ENCODE measurements at regions not wholly inside any gene's neighbourhood (a gene's known extent, or its start where the extent isn't known, plus 50 kb on each side); places are given as distances from the start of the nearest gene placed in this dataset.

DNA sequence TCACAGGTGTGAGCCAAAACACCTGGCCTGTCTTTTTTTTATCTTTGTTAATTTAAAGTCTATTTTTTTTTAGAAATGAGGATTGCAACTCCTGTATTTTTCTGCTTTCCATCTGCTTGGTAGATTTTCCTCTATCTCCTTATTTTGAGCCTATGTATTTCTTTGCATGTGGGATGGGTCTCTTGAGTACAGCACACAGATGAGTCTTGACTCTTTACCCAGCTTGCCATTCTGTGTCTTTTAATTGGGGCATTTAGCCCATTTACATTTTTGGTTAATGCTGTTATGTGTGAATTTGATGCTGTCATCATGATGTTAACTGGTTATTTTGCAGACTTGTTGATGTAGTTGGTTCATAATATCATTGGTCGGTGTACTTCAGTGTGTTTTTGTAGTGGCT, 317.4 kb downstream of the IPO8 start:
- Histone ChIP-seq H4K91ac (ENCODE audit: insufficient read depth, low read depth, low read length) (no peak overlapping the region), H2AK9ac (replicated peaks; ENCODE audit: low read depth, low read length, poor library complexity) (no peak overlapping the region), H2BK15ac (ENCODE audit: low read depth, low read length) (no peak overlapping the region), H3K9ac (ENCODE audit: low read depth, low read length) (no peak overlapping the region), H2BK20ac (ENCODE audit: low read depth, low read length) (no peak overlapping the region), H3K56ac (ENCODE audit: extremely low read depth, insufficient read depth, low read length) (no peak overlapping the region), H3K4me2 (ENCODE audit: low read depth, low read length) (no peak overlapping the region), H4K5ac (ENCODE audit: low read depth, low read length) (no peak overlapping the region), H3K27me3 (ENCODE audit: control insufficient read depth, insufficient read depth, low read length) (no peaks in the 10 kb centered on the region), H3K4ac (ENCODE audit: low read depth, low read length) (no peak overlapping the region), H3K9me1 (ENCODE audit: insufficient read depth, low read length) (no peaks in the 10 kb centered on the region), H3K23ac (ENCODE audit: low read depth, low read length) (no peak overlapping the region), H3K9me3 (ENCODE audit: control insufficient read depth, insufficient read depth, low read length) (no peaks in the 10 kb centered on the region), H3K14ac (replicated peaks; ENCODE audit: low read depth, low read length) (no peak overlapping the region), H2BK120ac (ENCODE audit: low read depth, low read length) (no peak overlapping the region), H3K4me3 (ENCODE audit: insufficient read depth, low read depth, low read length) (no peak overlapping the region), H4K8ac (ENCODE audit: low read depth in 2 of 2, low read length in 2 of 2) (no peak overlapping the region), H2AK5ac (ENCODE audit: low read depth, low read length) (no peak overlapping the region), H3K4me1 (ENCODE audit: control insufficient read depth, insufficient read depth, low read length) (no peaks in the 10 kb centered on the region), H3K36me3 (ENCODE audit: control insufficient read depth, insufficient read depth, low read length) (no peaks in the 10 kb centered on the region), H3K79me1 (ENCODE audit: low read depth in 1 of 2, low read length in 2 of 2) (no peaks in the 10 kb centered on the region), H3K18ac (ENCODE audit: low read depth, low read length) (no peak overlapping the region), H4K20me1 (ENCODE audit: insufficient read depth, low read length) (no peaks in the 10 kb centered on the region), H2AFZ (replicated peaks; ENCODE audit: low read length, poor library complexity) (no peak overlapping the region), H2BK5ac (ENCODE audit: low read depth, low read length, poor library complexity, severe bottlenecking) (no peak overlapping the region), H3K27ac (ENCODE audit: insufficient read depth, low read length) (no peak overlapping the region)
- dilution Hi-C loops (cut with HindIII; ENCODE audit: low sequenced_read_pairs, unreplicated experiment) = no loop called here
- CTCF ChIA-PET = no interaction called here
- intact Hi-C loops (cut with micrococcal nuclease) = no loop called here
- DNase-seq (no peak), ATAC-seq (ENCODE audit: low read depth) (no peak)
- no CpG with 5 or more reads among the region's 1 CpG for WGBS, 2 experiments (ENCODE audit: extremely low coverage in 2 of 2, insufficient read length in 1 of 2)
- in situ Hi-C loops (cut with MboI; ENCODE audit: low sequenced_read_pairs) = no loop called here
- BruUV-seq (replicated peaks) = no TSS peak
- no peak for TF ChIP-seq MXI1 (IDR thresholded peaks at IDR 0.05; ENCODE audit: borderline replicate concordance, low read depth, low read length)
- no peak for TF ChIP-seq BHLHE40 (IDR thresholded peaks at IDR 0.05; ENCODE audit: low read depth, low read length)
- TF ChIP-seq MAZ (IDR thresholded peaks at IDR 0.05; ENCODE audit: borderline replicate concordance, low read depth, low read length) = no peak
- no peak for TF ChIP-seq SMC3 (IDR thresholded peaks at IDR 0.05; ENCODE audit: low read depth, low read length)
- TF ChIP-seq CHD1 (IDR thresholded peaks at IDR 0.05; ENCODE audit: low read depth, low read length) = no peak
- TF ChIP-seq RAD21 (IDR thresholded peaks at IDR 0.05; ENCODE audit: low read length) = no peak
- no peak for TF ChIP-seq POLR2A (IDR thresholded peaks at IDR 0.05; ENCODE audit: low read depth, low read length)
- TF ChIP-seq CEBPB (IDR thresholded peaks at IDR 0.05; ENCODE audit: low read depth, low read length) = no peak
- TF ChIP-seq, protein P1, sequence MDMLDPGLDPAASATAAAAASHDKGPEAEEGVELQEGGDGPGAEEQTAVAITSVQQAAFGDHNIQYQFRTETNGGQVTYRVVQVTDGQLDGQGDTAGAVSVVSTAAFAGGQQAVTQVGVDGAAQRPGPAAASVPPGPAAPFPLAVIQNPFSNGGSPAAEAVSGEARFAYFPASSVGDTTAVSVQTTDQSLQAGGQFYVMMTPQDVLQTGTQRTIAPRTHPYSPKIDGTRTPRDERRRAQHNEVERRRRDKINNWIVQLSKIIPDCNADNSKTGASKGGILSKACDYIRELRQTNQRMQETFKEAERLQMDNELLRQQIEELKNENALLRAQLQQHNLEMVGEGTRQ (IDR thresholded peaks at IDR 0.05; ENCODE audit: low read depth, low read length) = no peak
- no peak for TF ChIP-seq NFE2L2 (IDR thresholded peaks at IDR 0.05; ENCODE audit: low read depth, low read length)
- no peak for TF ChIP-seq RCOR1 (IDR thresholded peaks at IDR 0.05; ENCODE audit: insufficient replicate concordance, low read length)
- POLR2A ChIA-PET (ENCODE audit: unreplicated experiment) = no interaction called here
